ENCODE measurements at regions not wholly inside any gene's neighbourhood (a gene's known extent, or its start where the extent isn't known, plus 50 kb on each side); places are given as distances from the start of the nearest gene placed in this dataset.
A peak's percentile ranks its signal among the peaks of the same experiment; 100 is the strongest.

- Mint-ChIP-seq H3K9me3 (ENCODE audit: insufficient read depth) (no peaks in the 10 kb centered on the region), H3K4me3 (no peak overlapping the region), H3K27ac (no peak overlapping the region), H3K27me3 (ENCODE audit: low read depth) (peaks cover 6% of the 10 kb centered on the region), H3K36me3 (ENCODE audit: low read depth) (no peaks in the 10 kb centered on the region), H3K4me1 (ENCODE audit: low read depth) (peaks cover 16% of the 10 kb centered on the region)
- ATAC-seq = no peak
- POLR2A ChIA-PET = interaction anchor here (1.5 kb wide), 1 partner anchor 8 kb away, joined by 4 read pairs; no protein-coding TSS in a partner anchor
- DNase-seq = no peak
- CTCF ChIA-PET = interaction anchor here (1.9 kb wide), 1 partner anchor 13 kb away, joined by 6 read pairs; no protein-coding TSS in a partner anchor
Observed at GRCh38 chr5:82365744-82366228, 87.6 kb upstream of the RPS23 start.

DNA sequence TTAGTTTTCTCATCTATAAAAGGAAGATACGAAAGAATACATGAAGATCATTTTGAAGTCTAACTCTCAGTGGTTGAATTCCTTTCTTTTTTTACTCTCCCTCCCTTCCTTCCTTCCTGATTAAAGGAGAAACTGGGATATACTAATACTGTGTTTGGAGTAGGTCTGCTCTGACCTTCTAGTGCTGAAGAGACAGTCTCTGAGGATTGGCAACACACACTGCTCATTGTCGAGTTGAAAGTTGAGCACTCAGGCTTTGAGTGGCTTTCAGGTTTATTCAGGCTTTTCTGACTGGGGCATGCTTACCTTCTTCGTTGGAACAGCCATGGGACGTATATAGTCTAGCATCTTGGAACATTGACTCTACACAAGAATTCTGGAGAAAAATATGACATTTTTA is 86.9 kb upstream of the RPS23 start:
- H3K9me3 Mint-ChIP-seq (ENCODE audit: insufficient read depth) = no peaks in the 10 kb centered on the region
- peaks cover 23% of the 10 kb centered on the region for H3K4me1 Mint-ChIP-seq (ENCODE audit: low read depth)
- no peak overlapping the region for H3K4me3 Mint-ChIP-seq
- ChIA-PET POLR2A (interaction anchor here (1.5 kb wide), 1 partner anchor 7 kb away, joined by 4 read pairs; no protein-coding TSS in a partner anchor), CTCF (interaction anchor here (1.9 kb wide), 1 partner anchor 13 kb away, joined by 6 read pairs; no protein-coding TSS in a partner anchor)
- ATAC-seq = no peak
- H3K27me3 Mint-ChIP-seq (ENCODE audit: low read depth) = peaks cover 6% of the 10 kb centered on the region
- H3K27ac Mint-ChIP-seq = no peak overlapping the region
- DNase-seq = no peak
- H3K36me3 Mint-ChIP-seq (ENCODE audit: low read depth) = no peaks in the 10 kb centered on the region

DNA sequence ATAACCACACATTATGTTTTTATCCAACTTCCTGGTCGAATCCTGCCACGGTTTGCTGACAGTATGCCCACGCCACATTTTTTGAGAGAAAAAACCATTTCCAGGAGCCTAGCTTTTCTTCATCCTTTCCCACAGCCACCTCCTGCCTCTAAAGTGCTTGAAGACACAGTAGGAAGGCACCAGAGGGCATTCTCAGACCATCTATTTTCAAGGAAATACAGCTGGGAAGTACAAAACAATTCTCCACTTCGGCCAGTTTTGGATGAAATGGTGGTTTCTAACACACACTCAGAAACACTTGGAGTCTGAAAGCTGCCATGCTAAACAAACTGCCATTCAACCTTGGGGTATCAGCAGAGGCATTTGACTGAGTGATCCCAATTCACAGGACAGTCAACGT is 86.3 kb upstream of the RPS23 start:
- Mint-ChIP-seq H3K27me3 (ENCODE audit: low read depth) (peaks cover 6% of the 10 kb centered on the region), H3K27ac (no peak overlapping the region), H3K9me3 (ENCODE audit: insufficient read depth) (no peaks in the 10 kb centered on the region), H3K36me3 (ENCODE audit: low read depth) (peaks cover 3% of the 10 kb centered on the region), H3K4me1 (ENCODE audit: low read depth) (peaks cover 27% of the 10 kb centered on the region), H3K4me3 (no peak overlapping the region)
- ChIA-PET POLR2A (no interaction called here), CTCF (interaction anchor here (1.9 kb wide), 1 partner anchor 12 kb away, joined by 6 read pairs; no protein-coding TSS in a partner anchor)
- DNase-seq (no peak), ATAC-seq (no peak)

DNA sequence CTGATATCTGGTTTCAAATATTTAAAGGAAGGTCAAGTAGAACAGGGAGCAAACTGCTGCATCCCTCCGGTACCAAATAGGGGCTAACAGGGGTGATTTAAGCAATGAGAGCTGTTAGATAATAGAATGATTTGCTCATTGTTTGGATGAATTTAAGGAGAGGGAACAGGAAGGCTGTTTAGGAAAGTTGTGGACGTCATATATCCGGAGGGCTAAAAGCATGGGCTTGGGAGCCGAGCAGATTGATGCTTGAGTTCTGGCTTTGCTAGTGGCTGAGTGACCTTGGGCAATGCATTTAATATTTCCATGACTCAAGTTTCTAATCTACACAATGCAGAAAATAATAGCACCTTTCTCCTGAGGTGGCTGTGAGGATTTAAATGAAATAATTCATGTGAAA is 85.4 kb upstream of the RPS23 start:
- no peak for DNase-seq
- H3K9me3 Mint-ChIP-seq (ENCODE audit: insufficient read depth) = no peaks in the 10 kb centered on the region
- ChIA-PET POLR2A (no interaction called here), CTCF (no interaction called here)
- peaks cover 33% of the 10 kb centered on the region for H3K4me1 Mint-ChIP-seq (ENCODE audit: low read depth)
- no peak for ATAC-seq
- no peak overlapping the region for H3K4me3 Mint-ChIP-seq
- H3K27me3 Mint-ChIP-seq (ENCODE audit: low read depth) = peaks cover 6% of the 10 kb centered on the region
- no peak overlapping the region for H3K27ac Mint-ChIP-seq
- peaks cover 3% of the 10 kb centered on the region for H3K36me3 Mint-ChIP-seq (ENCODE audit: low read depth)

DNA sequence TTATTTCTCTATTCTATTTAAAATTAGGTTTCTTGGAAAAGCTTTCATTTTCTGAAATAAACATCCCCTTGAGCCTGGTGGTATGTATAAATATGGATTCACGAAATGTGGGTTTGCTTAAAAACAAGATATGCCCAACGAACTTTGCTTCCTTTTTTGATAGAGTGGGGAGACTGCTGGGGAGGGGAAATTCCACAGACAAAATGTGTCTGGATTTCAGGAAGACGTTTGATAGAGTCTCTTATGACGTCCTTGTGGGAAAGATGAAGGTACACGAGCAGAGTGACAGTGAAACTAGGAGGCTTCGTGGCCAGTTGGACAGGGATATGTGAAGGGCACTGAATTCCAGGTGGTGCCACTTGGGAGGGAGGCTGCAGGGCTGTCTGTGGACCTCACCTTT is 84.5 kb upstream of the RPS23 start:
- Mint-ChIP-seq H3K4me1 (ENCODE audit: low read depth) (peaks cover 42% of the 10 kb centered on the region), H3K9me3 (ENCODE audit: insufficient read depth) (no peaks in the 10 kb centered on the region), H3K36me3 (ENCODE audit: low read depth) (peaks cover 3% of the 10 kb centered on the region), H3K27ac (no peak overlapping the region), H3K4me3 (no peak overlapping the region), H3K27me3 (ENCODE audit: low read depth) (peaks cover 6% of the 10 kb centered on the region)
- ATAC-seq (no peak), DNase-seq (no peak)
- POLR2A ChIA-PET = no interaction called here
- CTCF ChIA-PET = no interaction called here

GRCh38 chr5:82360022-82360421 is 81.9 kb upstream of the RPS23 start:
- no peak for ATAC-seq
- Mint-ChIP-seq H3K4me1 (ENCODE audit: low read depth) (peaks cover 58% of the 10 kb centered on the region), H3K36me3 (ENCODE audit: low read depth) (peaks cover 3% of the 10 kb centered on the region), H3K4me3 (no peak overlapping the region), H3K27me3 (ENCODE audit: low read depth) (peaks cover 6% of the 10 kb centered on the region), H3K9me3 (ENCODE audit: insufficient read depth) (no peaks in the 10 kb centered on the region), H3K27ac (peak overlapping the region; percentile 69)
- DNase-seq = no peak
- POLR2A ChIA-PET = interaction anchor here (0.6 kb wide), 1 partner anchor 81 kb away, joined by 4 read pairs; no protein-coding TSS in a partner anchor
- CTCF ChIA-PET = interaction anchor here (1.7 kb wide), 1 partner anchor 10 kb away, joined by 11 read pairs; no protein-coding TSS in a partner anchor

- ChIA-PET POLR2A (no interaction called here), CTCF (interaction anchor here (0.9 to 1.7 kb wide), 2 partner anchors 10 to 17 kb away, joined by 3 to 11 read pairs; no protein-coding TSS in a partner anchor)
- H3K4me1 Mint-ChIP-seq (ENCODE audit: low read depth) = peaks cover 65% of the 10 kb centered on the region
- no peaks in the 10 kb centered on the region for H3K9me3 Mint-ChIP-seq (ENCODE audit: insufficient read depth)
- no peak overlapping the region for H3K27ac Mint-ChIP-seq
- ATAC-seq (no peak), DNase-seq (no peak)
- H3K27me3 Mint-ChIP-seq (ENCODE audit: low read depth) = peaks cover 6% of the 10 kb centered on the region
- H3K4me3 Mint-ChIP-seq = no peak overlapping the region
- H3K36me3 Mint-ChIP-seq (ENCODE audit: low read depth) = peaks cover 3% of the 10 kb centered on the region
Observed at GRCh38 chr5:82359272-82359671, 81.1 kb upstream of the RPS23 start.

GRCh38 chr5:82358457-82358856 is 80.3 kb upstream of the RPS23 start:
- POLR2A ChIA-PET = no interaction called here
- Mint-ChIP-seq H3K27me3 (ENCODE audit: low read depth) (peaks cover 6% of the 10 kb centered on the region), H3K4me1 (ENCODE audit: low read depth) (peaks cover 73% of the 10 kb centered on the region), H3K9me3 (ENCODE audit: insufficient read depth) (no peaks in the 10 kb centered on the region), H3K4me3 (no peak overlapping the region), H3K27ac (no peak overlapping the region), H3K36me3 (ENCODE audit: low read depth) (peaks cover 3% of the 10 kb centered on the region)
- ATAC-seq (no peak), DNase-seq (no peak)
- CTCF ChIA-PET = interaction anchor here (0.6 to 1.7 kb wide), 3 partner anchors 9 to 1071 kb away, joined by 3 to 11 read pairs (median 3); no protein-coding TSS in a partner anchor

- H3K27ac Mint-ChIP-seq = peak overlapping the region; percentile 97
- peak; percentile 89 for DNase-seq
- ChIA-PET POLR2A (interaction anchor here (1.0 kb wide), 1 partner anchor 9 kb away, joined by 4 read pairs; no protein-coding TSS in a partner anchor), CTCF (interaction anchor here (0.9 to 1.5 kb wide), 3 partner anchors 114 to 1073 kb away, joined by 3 to 4 read pairs (median 3); no protein-coding TSS in a partner anchor)
- ATAC-seq = peak; percentile 88
- peaks cover 3% of the 10 kb centered on the region for H3K36me3 Mint-ChIP-seq (ENCODE audit: low read depth)
- H3K4me1 Mint-ChIP-seq (ENCODE audit: low read depth) = peaks cover 85% of the 10 kb centered on the region
- peak overlapping the region; percentile 58 for H3K4me3 Mint-ChIP-seq
- no peaks in the 10 kb centered on the region for H3K9me3 Mint-ChIP-seq (ENCODE audit: insufficient read depth)
- no peaks in the 10 kb centered on the region for H3K27me3 Mint-ChIP-seq (ENCODE audit: low read depth)
Observed at GRCh38 chr5:82356808-82357671, 78.9 kb upstream of the RPS23 start.

DNA sequence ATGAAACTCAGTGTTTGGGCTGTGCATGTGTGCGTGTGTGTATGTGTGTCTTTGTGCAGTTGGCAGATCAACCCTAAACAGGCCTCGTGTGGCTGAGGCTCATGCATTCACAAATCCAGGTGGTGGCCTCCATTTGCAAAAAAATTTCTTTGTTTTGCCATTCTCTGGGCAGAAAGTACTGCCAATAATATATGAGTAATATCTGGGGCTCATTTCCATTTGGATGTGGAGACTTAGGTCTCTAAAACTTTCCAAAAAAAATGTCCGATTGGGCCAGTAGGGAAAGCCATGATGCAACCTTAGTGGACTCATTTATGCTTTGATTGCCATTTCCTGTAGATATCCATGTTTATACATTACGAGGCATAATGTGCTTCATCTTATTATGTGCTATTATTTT is 77.9 kb upstream of the RPS23 start:
- no peak for ATAC-seq
- Mint-ChIP-seq H3K36me3 (ENCODE audit: low read depth) (peaks cover 3% of the 10 kb centered on the region), H3K27ac (no peak overlapping the region), H3K4me1 (ENCODE audit: low read depth) (peaks cover 79% of the 10 kb centered on the region), H3K27me3 (ENCODE audit: low read depth) (no peaks in the 10 kb centered on the region), H3K9me3 (ENCODE audit: insufficient read depth) (no peaks in the 10 kb centered on the region), H3K4me3 (no peak overlapping the region)
- DNase-seq = no peak
- CTCF ChIA-PET = no interaction called here
- POLR2A ChIA-PET = no interaction called here

- no peak for DNase-seq
- H3K4me1 Mint-ChIP-seq (ENCODE audit: low read depth) = peaks cover 74% of the 10 kb centered on the region
- POLR2A ChIA-PET = interaction anchor here (0.7 kb wide), 1 partner anchor 367 kb away, joined by 3 read pairs; no protein-coding TSS in a partner anchor
- H3K9me3 Mint-ChIP-seq (ENCODE audit: insufficient read depth) = no peaks in the 10 kb centered on the region
- H3K27ac Mint-ChIP-seq = no peak overlapping the region
- H3K4me3 Mint-ChIP-seq = no peak overlapping the region
- H3K27me3 Mint-ChIP-seq (ENCODE audit: low read depth) = no peaks in the 10 kb centered on the region
- CTCF ChIA-PET = no interaction called here
- peaks cover 3% of the 10 kb centered on the region for H3K36me3 Mint-ChIP-seq (ENCODE audit: low read depth)
- no peak for ATAC-seq
Observed at GRCh38 chr5:82355496-82355895, 77.3 kb upstream of the RPS23 start.

DNA sequence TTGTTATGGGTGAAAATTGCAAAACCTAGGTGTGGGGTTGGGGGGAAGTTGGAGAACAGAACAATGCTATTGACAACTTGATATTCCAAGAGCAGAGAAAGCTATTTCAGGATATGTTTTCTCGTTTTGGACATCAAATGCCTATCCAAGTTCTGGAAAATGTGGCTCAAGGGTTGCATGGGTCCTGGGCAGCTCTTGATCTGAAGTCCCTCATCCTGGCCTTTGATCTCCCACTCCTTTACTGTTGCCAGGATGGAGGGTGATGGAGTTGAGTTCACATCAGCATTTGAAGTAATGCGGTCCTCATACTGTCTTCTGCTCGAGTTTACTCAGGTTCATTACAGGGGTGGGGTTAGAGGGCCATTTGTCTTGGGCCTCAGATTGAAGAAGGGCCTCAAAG is 76.9 kb upstream of the RPS23 start:
- ATAC-seq (no peak), DNase-seq (no peak)
- H3K27me3 Mint-ChIP-seq (ENCODE audit: low read depth) = no peaks in the 10 kb centered on the region
- no peak overlapping the region for H3K4me3 Mint-ChIP-seq
- H3K4me1 Mint-ChIP-seq (ENCODE audit: low read depth) = peaks cover 70% of the 10 kb centered on the region
- H3K9me3 Mint-ChIP-seq (ENCODE audit: insufficient read depth) = no peaks in the 10 kb centered on the region
- POLR2A ChIA-PET = interaction anchor here (0.7 kb wide), 1 partner anchor 368 kb away, joined by 3 read pairs; no protein-coding TSS in a partner anchor
- no peak overlapping the region for H3K27ac Mint-ChIP-seq
- peaks cover 3% of the 10 kb centered on the region for H3K36me3 Mint-ChIP-seq (ENCODE audit: low read depth)
- CTCF ChIA-PET = no interaction called here

Data from activated CD8-positive, alpha-beta T cell treated with anti-CD3 and anti-CD28 coated beads, Interleukin-2, amount 10 ng/mL, durations not matched to agents 7 days and 5 days (primary cell).